ENCODE measurements at regions not wholly inside any gene's neighbourhood (a gene's known extent, or its start where the extent isn't known, plus 50 kb on each side); places are given as distances from the start of the nearest gene placed in this dataset.

DNA sequence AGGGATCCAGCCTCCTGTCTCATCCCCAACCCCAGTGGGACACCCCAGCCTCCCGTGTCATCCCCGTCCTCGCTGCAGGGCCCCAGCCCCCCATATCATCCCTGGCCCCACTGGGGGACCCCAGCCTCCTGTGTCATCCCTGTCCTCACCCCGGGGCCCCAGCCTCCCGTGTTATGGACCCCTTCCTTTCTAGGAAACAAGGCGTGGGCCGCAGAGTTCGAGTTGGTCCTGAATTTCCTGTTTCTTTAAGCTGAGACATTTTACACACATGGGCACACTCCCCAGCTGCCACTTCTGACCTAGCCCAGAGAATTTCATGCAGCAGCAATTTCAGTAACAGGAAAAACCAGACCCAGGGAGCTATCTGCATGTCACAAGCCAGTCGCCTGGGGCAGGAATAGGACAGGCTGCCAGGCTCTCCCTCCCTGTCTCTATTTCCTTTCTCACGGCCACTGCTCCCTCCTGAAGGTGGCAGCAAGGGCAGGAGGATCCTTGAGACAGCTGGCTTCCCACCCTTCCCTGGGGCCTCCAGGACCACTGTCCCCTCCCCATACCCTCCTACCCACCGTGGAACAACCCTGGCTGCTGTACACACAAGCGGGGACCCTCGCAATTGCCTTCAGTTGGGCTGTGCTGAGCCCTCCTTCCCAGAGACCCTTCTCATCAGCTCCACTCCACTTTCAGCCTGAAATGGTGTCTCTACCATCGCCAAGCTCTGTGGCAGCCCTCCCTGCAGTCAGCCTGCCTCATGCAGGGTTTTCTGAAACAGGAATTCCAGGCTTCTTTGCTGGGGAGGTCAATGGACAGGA lies 141.9 kb upstream of the ID2 start:
- Histone ChIP-seq H2AFZ (replicated peaks) (no peak overlapping the region), H3K79me2 (ENCODE audit: low read depth) (no peaks in the 10 kb centered on the region), H3K4me1 (peaks cover 5% of the 10 kb centered on the region), H3F3A (ENCODE audit: low read depth) (no peaks in the 10 kb centered on the region), H4K20me1 (ENCODE audit: low read depth) (no peaks in the 10 kb centered on the region), H3K27ac (no peak overlapping the region), H3K9ac (no peak overlapping the region), H3K4me3 (no peak overlapping the region), H3K36me3 (no peaks in the 10 kb centered on the region), H3K4me2 (no peak overlapping the region), H3K27me3 (no peaks in the 10 kb centered on the region), H3K9me3 (ENCODE audit: low read depth) (no peaks in the 10 kb centered on the region)
- H3K27me3 Mint-ChIP-seq (ENCODE audit: insufficient read depth, low read depth), result peaks cover 9% of the 10 kb centered on the region
- TF ChIP-seq EZH2phosphoT487 (IDR thresholded peaks at IDR 0.05), result no peak
- TF ChIP-seq, protein P1, sequence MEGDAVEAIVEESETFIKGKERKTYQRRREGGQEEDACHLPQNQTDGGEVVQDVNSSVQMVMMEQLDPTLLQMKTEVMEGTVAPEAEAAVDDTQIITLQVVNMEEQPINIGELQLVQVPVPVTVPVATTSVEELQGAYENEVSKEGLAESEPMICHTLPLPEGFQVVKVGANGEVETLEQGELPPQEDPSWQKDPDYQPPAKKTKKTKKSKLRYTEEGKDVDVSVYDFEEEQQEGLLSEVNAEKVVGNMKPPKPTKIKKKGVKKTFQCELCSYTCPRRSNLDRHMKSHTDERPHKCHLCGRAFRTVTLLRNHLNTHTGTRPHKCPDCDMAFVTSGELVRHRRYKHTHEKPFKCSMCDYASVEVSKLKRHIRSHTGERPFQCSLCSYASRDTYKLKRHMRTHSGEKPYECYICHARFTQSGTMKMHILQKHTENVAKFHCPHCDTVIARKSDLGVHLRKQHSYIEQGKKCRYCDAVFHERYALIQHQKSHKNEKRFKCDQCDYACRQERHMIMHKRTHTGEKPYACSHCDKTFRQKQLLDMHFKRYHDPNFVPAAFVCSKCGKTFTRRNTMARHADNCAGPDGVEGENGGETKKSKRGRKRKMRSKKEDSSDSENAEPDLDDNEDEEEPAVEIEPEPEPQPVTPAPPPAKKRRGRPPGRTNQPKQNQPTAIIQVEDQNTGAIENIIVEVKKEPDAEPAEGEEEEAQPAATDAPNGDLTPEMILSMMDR (IDR thresholded peaks at IDR 0.05), result no peak
- H3K36me3 Mint-ChIP-seq, result no peaks in the 10 kb centered on the region
- H3K27ac Mint-ChIP-seq, result peak overlapping the region; percentile 31
- peaks cover 67% of the 10 kb centered on the region for H3K4me1 Mint-ChIP-seq
- H3K4me3 Mint-ChIP-seq, result no peak overlapping the region
- H3K9me3 Mint-ChIP-seq, result no peaks in the 10 kb centered on the region
- DNase-seq (ENCODE audit: low spot score), result peak; percentile 21

DNA sequence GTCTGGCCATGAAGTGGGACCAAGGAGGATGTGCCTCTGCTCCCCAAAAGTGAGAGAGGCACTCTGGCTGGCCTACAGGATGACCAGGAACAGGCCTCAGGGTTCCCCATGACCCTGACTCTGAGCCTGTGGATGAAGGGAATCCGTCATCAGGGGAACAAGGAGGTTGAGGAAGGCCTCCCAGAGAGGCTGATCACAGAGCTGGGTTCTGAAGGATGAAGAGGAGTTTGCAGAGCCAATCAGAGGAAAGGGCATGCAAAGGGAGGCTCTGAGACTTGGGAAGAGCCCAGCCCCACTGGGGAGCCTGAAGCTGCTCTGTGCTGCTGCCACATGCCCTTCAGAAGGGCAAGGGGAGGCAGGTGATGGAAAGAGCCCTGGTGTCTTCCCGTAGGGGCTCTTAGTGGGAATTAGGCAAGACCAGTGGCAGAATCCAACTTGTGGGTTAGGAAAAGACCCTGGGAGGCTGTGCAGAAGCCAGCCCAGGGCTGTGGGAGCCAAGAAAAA lies 141.3 kb upstream of the ID2 start:
- Histone ChIP-seq H3K4me1 (no peaks in the 10 kb centered on the region), H3F3A (ENCODE audit: low read depth) (no peaks in the 10 kb centered on the region), H3K9me3 (ENCODE audit: low read depth) (no peaks in the 10 kb centered on the region), H3K4me3 (no peak overlapping the region), H3K36me3 (no peaks in the 10 kb centered on the region), H4K20me1 (ENCODE audit: low read depth) (no peaks in the 10 kb centered on the region), H3K9ac (no peak overlapping the region), H2AFZ (replicated peaks) (no peak overlapping the region), H3K4me2 (no peak overlapping the region), H3K27ac (no peak overlapping the region), H3K79me2 (ENCODE audit: low read depth) (no peaks in the 10 kb centered on the region), H3K27me3 (no peaks in the 10 kb centered on the region)
- Mint-ChIP-seq H3K4me3 (no peak overlapping the region), H3K4me1 (peaks cover 67% of the 10 kb centered on the region), H3K27ac (peak overlapping the region; percentile 31), H3K36me3 (no peaks in the 10 kb centered on the region), H3K9me3 (no peaks in the 10 kb centered on the region), H3K27me3 (ENCODE audit: insufficient read depth, low read depth) (peaks cover 10% of the 10 kb centered on the region)
- TF ChIP-seq EZH2 (IDR thresholded peaks at IDR 0.05) (no peak), EZH2phosphoT487 (IDR thresholded peaks at IDR 0.05) (no peak)
- TF ChIP-seq, protein P1 (IDR thresholded peaks at IDR 0.05), result no peak
- DNase-seq (ENCODE audit: low spot score), result no peak

DNA sequence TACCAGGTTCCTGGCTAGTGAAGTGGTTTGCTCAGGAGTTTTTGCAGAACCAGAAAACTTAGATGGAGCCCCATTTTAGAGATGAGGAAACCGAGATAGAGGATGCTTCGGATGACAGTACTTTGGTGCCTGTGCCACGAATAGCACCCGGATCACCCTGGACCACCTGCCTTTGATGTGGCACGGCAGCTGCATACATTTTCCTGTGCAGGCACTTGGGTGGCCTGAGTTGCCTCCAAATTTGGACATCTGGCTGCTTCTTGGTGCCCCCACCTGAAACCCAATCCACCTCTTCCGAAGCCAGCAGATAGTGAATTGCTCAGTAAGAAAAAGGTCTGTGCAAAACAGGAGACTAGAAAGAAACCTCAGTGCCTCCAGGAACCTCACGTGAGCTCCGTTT lies 140.6 kb upstream of the ID2 start:
- H3K4me3 ChIP-seq, result no peak overlapping the region
- no peaks in the 10 kb centered on the region for H3F3A ChIP-seq (ENCODE audit: low read depth)
- TF ChIP-seq EZH2 (IDR thresholded peaks at IDR 0.05), result no peak
- no peak for TF ChIP-seq EZH2phosphoT487 (IDR thresholded peaks at IDR 0.05)
- TF ChIP-seq, protein P1 (IDR thresholded peaks at IDR 0.05), result no peak
- no peaks in the 10 kb centered on the region for H3K9me3 ChIP-seq (ENCODE audit: low read depth)
- Mint-ChIP-seq H3K9me3 (no peaks in the 10 kb centered on the region), H3K27me3 (ENCODE audit: insufficient read depth, low read depth) (peaks cover 12% of the 10 kb centered on the region), H3K4me3 (no peak overlapping the region), H3K36me3 (no peaks in the 10 kb centered on the region), H3K27ac (peak overlapping the region; percentile 88), H3K4me1 (peaks cover 63% of the 10 kb centered on the region)
- H3K9ac ChIP-seq, result no peak overlapping the region
- DNase-seq (ENCODE audit: low spot score), result no peak
- no peaks in the 10 kb centered on the region for H4K20me1 ChIP-seq (ENCODE audit: low read depth)
- no peaks in the 10 kb centered on the region for H3K79me2 ChIP-seq (ENCODE audit: low read depth)
- no peak overlapping the region for H3K4me2 ChIP-seq
- no peaks in the 10 kb centered on the region for H3K36me3 ChIP-seq
- no peaks in the 10 kb centered on the region for H3K4me1 ChIP-seq
- H3K27ac ChIP-seq, result no peak overlapping the region
- no peak overlapping the region for H2AFZ ChIP-seq (replicated peaks)
- no peaks in the 10 kb centered on the region for H3K27me3 ChIP-seq
